ENCODE measurements at regions not wholly inside any gene's neighbourhood (a gene's known extent, or its start where the extent isn't known, plus 50 kb on each side); places are given as distances from the start of the nearest gene placed in this dataset.
A peak's percentile ranks its signal among the peaks of the same experiment; 100 is the strongest.
"Not testable (repeated sequence)": the region's sequence is repeated elsewhere in the genome, so short reads cannot be mapped to it uniquely, and the experiment has no call there.

GRCh38 chr4:34974313-34974680, 1270.0 kb downstream of the ARAP2 start:
- Mint-ChIP-seq H3K27me3 (no peaks in the 10 kb centered on the region), H3K36me3 (no peaks in the 10 kb centered on the region), H3K9me3 (no peaks in the 10 kb centered on the region), H3K27ac (no peak overlapping the region), H3K4me1 (no peaks in the 10 kb centered on the region), H3K4me3 (no peak overlapping the region)

DNA sequence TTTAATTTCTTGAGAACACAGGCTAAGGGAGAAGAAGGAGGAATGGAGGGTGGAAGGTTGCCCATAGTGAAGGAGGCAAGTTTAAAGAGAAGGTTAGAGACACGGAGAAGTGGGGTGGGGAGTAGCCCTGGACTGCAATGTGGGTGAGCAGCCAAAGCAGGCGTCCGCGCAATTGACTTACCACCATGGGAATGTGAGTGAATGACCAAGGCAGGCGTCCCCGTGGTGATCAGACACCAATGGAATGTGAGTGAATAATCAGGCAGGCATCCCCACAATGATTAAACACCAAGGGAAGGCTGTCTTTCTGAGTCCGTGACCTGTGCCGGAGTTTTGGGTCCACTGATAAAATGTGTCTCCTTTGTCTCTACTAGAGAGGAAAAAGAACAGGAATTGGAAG, 1223.1 kb downstream of the ARAP2 start:
- not testable (repeated sequence) for H3K27ac Mint-ChIP-seq, H3K4me3 Mint-ChIP-seq, H3K36me3 Mint-ChIP-seq, H3K9me3 Mint-ChIP-seq, H3K27me3 Mint-ChIP-seq, H3K4me1 Mint-ChIP-seq

DNA sequence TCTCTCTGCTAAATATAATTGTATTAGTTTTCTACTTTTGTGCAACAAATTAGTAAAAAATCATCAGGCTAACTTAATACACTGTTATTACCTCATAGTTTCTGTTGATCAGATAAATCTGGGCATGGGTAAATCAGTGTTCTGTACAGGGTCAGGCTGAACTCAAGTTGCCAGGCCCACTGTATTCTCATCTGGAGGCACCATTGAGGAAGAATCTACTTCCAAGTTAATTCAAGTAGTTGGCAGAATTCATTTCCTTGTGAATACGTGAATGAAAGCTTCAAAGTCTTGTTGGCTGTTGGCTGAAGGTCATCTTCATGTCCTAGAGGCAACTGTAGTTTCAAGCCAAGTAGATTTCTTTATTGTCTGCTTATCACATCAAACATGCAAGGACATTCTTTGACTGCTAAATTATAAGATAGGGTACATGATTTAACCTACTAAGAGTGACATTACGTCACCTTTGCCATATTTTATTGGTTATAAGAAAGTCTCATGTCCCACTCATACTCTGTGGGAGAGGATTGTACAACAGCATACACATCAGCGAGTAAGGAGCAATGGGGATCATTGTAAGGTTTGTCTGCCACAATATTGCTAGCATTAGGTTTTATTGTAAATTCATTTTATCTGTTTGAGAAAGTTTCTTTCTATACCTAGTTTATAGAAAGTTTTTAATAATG, 1219.0 kb downstream of the ARAP2 start:
- H3K4me1 Mint-ChIP-seq, result no peaks in the 10 kb centered on the region
- H3K36me3 Mint-ChIP-seq, result no peaks in the 10 kb centered on the region
- no peak overlapping the region for H3K4me3 Mint-ChIP-seq
- no peaks in the 10 kb centered on the region for H3K27me3 Mint-ChIP-seq
- H3K9me3 Mint-ChIP-seq, result peaks cover 5% of the 10 kb centered on the region
- no peak overlapping the region for H3K27ac Mint-ChIP-seq

GRCh38 chr4:35038079-35038805, 1206.1 kb downstream of the ARAP2 start:
- Mint-ChIP-seq H3K4me1 (no peaks in the 10 kb centered on the region), H3K27ac (no peak overlapping the region), H3K4me3 (no peak overlapping the region), H3K9me3 (peaks cover 4% of the 10 kb centered on the region), H3K27me3 (no peaks in the 10 kb centered on the region), H3K36me3 (no peaks in the 10 kb centered on the region)

DNA sequence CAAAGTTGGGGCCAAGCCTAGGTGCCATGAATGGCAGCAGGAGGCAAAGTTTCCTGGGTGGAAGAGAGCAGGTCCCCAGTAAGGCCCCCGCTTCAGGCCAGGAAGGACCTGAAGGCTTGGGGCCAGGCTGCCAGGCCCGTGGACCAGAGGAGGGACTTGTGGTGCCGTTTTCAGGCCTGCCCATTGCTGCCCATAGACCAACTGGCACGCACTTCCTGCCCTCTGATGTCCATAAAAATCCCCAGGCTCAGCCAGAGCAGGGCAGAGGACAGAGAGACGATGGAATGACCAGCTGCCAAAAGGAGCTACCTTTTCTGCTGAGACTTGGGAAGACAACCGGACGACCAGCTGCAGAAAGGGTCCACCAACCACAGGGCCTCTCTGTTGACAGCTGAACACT, 1205.5 kb downstream of the ARAP2 start:
- no peaks in the 10 kb centered on the region for H3K36me3 Mint-ChIP-seq

DNA sequence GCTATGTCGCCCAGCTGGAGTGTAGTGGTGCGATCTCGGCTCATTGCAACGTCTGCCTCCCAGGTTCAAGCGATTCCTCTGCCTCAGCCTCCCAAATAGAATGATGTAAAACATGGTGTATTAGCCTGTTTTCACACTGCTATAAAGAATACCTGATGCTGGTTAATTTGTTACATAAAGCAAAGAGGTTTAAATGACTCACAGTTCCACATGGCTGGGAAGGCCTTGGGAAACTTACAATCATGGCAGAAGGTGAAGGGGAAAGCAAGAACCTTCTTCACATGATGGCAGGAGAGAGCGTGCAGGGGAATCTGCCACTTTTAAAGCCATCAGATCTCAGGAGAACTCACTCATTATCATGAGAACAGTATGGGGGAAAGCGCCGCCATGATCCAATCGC, 1191.8 kb downstream of the ARAP2 start:
- no peaks in the 10 kb centered on the region for H3K27me3 Mint-ChIP-seq
- no peaks in the 10 kb centered on the region for H3K4me1 Mint-ChIP-seq
- H3K4me3 Mint-ChIP-seq, result no peak overlapping the region
- no peaks in the 10 kb centered on the region for H3K36me3 Mint-ChIP-seq
- H3K27ac Mint-ChIP-seq, result no peak overlapping the region
- no peaks in the 10 kb centered on the region for H3K9me3 Mint-ChIP-seq

More for the DNA sequence above, 1205.5 kb downstream of the ARAP2 start:
- Mint-ChIP-seq H3K4me3 (no peak overlapping the region), H3K27me3 (no peaks in the 10 kb centered on the region), H3K27ac (no peak overlapping the region), H3K4me1 (no peaks in the 10 kb centered on the region), H3K9me3 (peaks cover 4% of the 10 kb centered on the region)

- H3K36me3 Mint-ChIP-seq, result no peaks in the 10 kb centered on the region
- no peaks in the 10 kb centered on the region for H3K4me1 Mint-ChIP-seq
- H3K27me3 Mint-ChIP-seq, result no peaks in the 10 kb centered on the region
- H3K9me3 Mint-ChIP-seq, result no peaks in the 10 kb centered on the region
- H3K4me3 Mint-ChIP-seq, result no peak overlapping the region
- H3K27ac Mint-ChIP-seq, result no peak overlapping the region
These were observed 1181.2 kb downstream of the ARAP2 start for GRCh38 chr4:35063031-35063570.

- no peak overlapping the region for H3K4me3 Mint-ChIP-seq
- no peaks in the 10 kb centered on the region for H3K27me3 Mint-ChIP-seq
- no peaks in the 10 kb centered on the region for H3K9me3 Mint-ChIP-seq
- H3K4me1 Mint-ChIP-seq, result no peaks in the 10 kb centered on the region
- no peak overlapping the region for H3K27ac Mint-ChIP-seq
- no peaks in the 10 kb centered on the region for H3K36me3 Mint-ChIP-seq
These were observed 1177.9 kb downstream of the ARAP2 start for GRCh38 chr4:35066406-35066805.

DNA sequence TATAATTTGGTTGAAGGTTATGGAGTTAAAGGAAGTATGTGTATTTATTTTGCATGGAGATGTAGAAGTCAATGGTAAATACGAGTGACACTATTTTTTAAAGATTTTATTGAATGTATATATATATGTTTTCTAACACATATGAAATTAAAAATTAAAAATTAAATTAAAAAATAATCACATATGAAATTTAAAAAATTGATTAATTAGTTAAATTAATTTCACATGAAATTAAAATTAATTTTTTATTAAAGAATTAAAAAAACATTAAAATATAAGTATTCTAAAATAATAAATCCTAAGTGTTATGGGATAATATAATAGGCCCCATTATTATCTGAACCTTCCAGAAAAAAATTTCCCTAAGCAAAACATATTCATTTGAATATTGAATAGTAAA, 1163.5 kb downstream of the ARAP2 start:
- Mint-ChIP-seq H3K27ac (peak overlapping the region; percentile 8), H3K27me3 (no peaks in the 10 kb centered on the region), H3K36me3 (no peaks in the 10 kb centered on the region), H3K9me3 (peaks cover 5% of the 10 kb centered on the region), H3K4me3 (no peak overlapping the region), H3K4me1 (no peaks in the 10 kb centered on the region)

GRCh38 chr4:35087218-35087617, 1157.1 kb downstream of the ARAP2 start:
- H3K4me1 Mint-ChIP-seq, result no peaks in the 10 kb centered on the region
- H3K4me3 Mint-ChIP-seq, result no peak overlapping the region
- peaks cover 3% of the 10 kb centered on the region for H3K9me3 Mint-ChIP-seq
- H3K27me3 Mint-ChIP-seq, result no peaks in the 10 kb centered on the region
- no peaks in the 10 kb centered on the region for H3K36me3 Mint-ChIP-seq
- no peak overlapping the region for H3K27ac Mint-ChIP-seq

DNA sequence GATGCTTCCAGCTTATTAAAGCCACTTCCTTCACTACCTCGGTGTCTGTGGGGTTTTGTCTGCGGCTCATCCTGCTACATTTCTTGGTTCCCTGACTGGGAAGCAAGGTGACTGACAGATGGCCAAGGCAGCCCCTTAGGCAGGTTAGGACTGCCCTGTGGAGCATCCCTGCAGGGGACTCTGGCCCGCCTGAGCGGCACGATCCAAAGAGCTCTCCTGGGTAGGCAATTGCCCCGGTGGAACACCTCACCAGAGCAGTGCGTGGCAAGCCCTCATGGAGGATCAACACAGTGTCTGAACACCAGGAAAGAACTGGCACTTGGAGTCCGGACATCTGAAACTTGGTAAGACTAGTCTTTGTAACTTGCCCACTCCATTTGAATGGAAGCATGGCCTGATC, 1143.4 kb downstream of the ARAP2 start:
- Mint-ChIP-seq H3K27ac (no peak overlapping the region), H3K4me1 (no peaks in the 10 kb centered on the region), H3K27me3 (no peaks in the 10 kb centered on the region), H3K36me3 (no peaks in the 10 kb centered on the region), H3K4me3 (no peak overlapping the region), H3K9me3 (no peaks in the 10 kb centered on the region)

GRCh38 chr4:35102066-35102465, 1142.2 kb downstream of the ARAP2 start:
- no peaks in the 10 kb centered on the region for H3K36me3 Mint-ChIP-seq
- no peaks in the 10 kb centered on the region for H3K9me3 Mint-ChIP-seq
- H3K27ac Mint-ChIP-seq, result no peak overlapping the region
- H3K27me3 Mint-ChIP-seq, result no peaks in the 10 kb centered on the region
- H3K4me3 Mint-ChIP-seq, result no peak overlapping the region
- H3K4me1 Mint-ChIP-seq, result no peaks in the 10 kb centered on the region

DNA sequence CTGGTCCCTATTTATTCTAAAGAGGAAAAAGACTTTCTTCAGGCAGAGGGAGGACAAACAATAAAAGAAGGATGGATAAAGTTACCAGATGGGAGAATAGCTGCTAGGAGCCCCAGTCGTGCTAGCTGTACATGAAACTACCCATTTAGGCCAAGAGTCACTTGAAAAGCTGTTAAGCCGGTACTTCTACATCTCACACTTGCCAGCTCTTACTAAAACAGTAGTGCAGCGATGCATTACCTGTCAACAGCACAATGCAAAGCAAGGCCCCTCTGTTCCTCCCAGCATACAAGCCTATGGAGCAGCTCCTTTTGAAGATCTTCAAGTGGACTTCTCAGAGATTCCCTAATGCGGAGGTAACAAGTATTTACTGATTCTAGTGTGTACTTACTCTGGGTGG, 1138.8 kb downstream of the ARAP2 start:
- no peak overlapping the region for H3K27ac Mint-ChIP-seq
- H3K4me1 Mint-ChIP-seq, result no peaks in the 10 kb centered on the region
- H3K9me3 Mint-ChIP-seq, result no peaks in the 10 kb centered on the region
- no peaks in the 10 kb centered on the region for H3K27me3 Mint-ChIP-seq
- H3K36me3 Mint-ChIP-seq, result no peaks in the 10 kb centered on the region
- H3K4me3 Mint-ChIP-seq, result no peak overlapping the region

DNA sequence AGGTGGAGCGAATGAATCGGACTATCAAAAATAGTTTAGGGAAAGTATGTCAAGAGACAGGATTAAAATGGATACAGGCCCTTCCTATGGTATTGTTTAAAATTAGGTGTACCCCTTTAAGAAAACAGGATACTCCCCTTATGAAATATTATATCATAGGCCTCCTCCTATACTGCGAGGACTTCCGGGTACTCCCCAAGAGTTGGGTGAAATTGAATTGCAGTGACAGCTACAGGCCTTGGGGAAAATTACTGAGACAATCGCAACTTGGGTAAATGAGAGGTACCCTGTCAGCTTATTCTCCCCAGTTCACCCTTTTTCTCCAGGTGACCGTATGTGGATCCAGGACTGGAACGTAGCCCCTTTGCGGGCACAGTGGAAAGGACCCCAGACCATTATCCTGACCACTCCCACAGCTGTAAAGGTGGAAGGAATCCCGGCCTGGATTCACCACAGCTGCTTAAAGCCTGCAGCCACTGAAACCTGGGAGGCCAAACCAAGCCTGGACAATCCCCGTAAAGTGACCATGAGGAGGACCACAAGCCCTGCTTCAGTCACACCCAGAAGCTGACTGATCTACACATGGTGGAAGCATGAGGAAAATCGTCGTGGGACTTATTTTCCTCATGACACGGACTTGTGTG, 1138.1 kb downstream of the ARAP2 start:
- H3K9me3 Mint-ChIP-seq, result no peaks in the 10 kb centered on the region
- H3K27ac Mint-ChIP-seq, result no peak overlapping the region
- H3K4me1 Mint-ChIP-seq, result no peaks in the 10 kb centered on the region
- no peaks in the 10 kb centered on the region for H3K36me3 Mint-ChIP-seq
- no peak overlapping the region for H3K4me3 Mint-ChIP-seq
- no peaks in the 10 kb centered on the region for H3K27me3 Mint-ChIP-seq

DNA sequence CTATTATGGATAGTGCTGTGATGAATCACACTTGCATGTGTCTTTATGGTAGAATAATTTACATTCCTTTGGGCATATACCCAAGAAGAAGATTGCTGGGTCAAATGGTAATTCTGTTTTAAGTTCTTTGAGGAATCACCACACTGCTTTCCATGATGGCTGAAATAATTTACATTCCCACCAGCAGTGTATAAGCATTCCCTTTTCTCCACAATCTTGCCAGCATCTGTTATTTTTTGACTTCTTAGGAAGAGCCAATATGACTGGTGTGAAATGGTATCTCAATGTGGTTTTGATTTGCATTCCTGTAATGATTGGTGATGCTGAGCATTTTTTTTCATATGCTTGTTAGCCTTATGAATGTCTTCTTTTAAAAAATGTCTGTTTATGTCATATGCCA, 1120.2 kb downstream of the ARAP2 start:
- H3K27me3 Mint-ChIP-seq, result no peaks in the 10 kb centered on the region
- H3K27ac Mint-ChIP-seq, result no peak overlapping the region
- H3K4me3 Mint-ChIP-seq, result no peak overlapping the region
- no peaks in the 10 kb centered on the region for H3K36me3 Mint-ChIP-seq
- no peaks in the 10 kb centered on the region for H3K9me3 Mint-ChIP-seq
- H3K4me1 Mint-ChIP-seq, result no peaks in the 10 kb centered on the region

DNA sequence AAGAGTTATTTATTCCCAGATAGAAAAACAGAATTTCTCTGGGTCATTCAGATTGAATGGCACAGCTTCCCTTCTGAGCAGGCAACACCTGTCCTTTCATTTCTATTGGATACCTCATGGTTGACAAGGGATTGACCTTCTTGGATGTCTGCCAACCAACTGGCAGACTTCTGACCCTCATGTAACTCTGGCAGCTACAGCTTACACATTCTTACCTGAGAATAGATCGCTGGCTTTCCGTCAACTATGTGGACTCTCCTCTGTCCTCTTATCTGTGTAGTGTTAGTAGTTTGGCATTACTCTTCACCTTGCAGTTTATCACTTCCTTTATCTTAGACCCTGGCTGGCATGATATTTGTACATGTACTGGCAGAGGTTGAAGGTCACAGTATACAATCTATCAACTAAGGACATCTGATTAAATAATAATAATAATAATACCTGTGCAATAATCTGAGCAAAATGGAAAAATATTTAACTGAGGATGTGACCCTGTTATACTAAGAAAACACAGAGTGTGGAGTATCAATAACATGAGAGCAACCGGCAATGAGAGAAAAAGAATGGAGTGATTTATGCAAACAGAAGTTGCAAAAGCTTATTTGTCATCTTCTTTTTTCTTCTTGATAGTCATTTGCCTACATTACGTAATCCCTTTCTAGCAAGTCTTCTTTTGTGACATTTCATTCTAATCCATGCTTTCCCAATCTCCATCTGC, 1118.2 kb downstream of the ARAP2 start:
- Mint-ChIP-seq H3K4me1 (no peaks in the 10 kb centered on the region), H3K4me3 (no peak overlapping the region), H3K27ac (no peak overlapping the region), H3K36me3 (no peaks in the 10 kb centered on the region), H3K9me3 (no peaks in the 10 kb centered on the region), H3K27me3 (no peaks in the 10 kb centered on the region)

Measured in activated naive CD4-positive, alpha-beta T cell treated with anti-CD3 and anti-CD28 coated beads, Interleukin-2, amount 50 U/mL, for 24 hours (primary cell).